ENCODE measurements at regions not wholly inside any gene's neighbourhood (a gene's known extent, or its start where the extent isn't known, plus 50 kb on each side); places are given as distances from the start of the nearest gene placed in this dataset.

DNA sequence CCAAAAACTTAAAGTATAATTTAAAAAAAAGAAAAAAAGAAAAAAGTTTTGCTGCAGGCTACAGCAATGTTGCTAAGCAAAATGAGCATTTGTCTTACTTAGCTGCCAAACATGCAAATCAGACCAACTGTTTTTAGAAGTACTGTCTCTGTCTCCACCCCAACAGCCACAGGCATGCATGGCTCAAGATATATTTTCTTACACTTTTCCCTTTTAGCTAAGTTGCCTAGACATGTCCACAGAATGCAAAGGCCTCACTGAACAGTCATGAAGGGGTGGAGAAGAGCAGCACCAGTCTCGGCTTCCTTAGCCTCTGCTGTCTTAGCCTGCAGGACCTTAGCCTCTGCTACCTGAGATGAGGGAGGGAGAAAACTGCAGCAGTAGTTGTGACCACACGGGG is 128.0 kb upstream of the EIF1AY start:
- Histone ChIP-seq H3K79me1 (ENCODE audit: low read depth, low read length) (no peaks in the 10 kb centered on the region), H4K8ac (ENCODE audit: extremely low read depth, insufficient read depth, low read length) (no peak overlapping the region), H3K79me2 (ENCODE audit: control insufficient read depth in 1 of 2, insufficient read depth in 2 of 2, low read length in 2 of 2) (no peaks in the 10 kb centered on the region), H3K4me3 (ENCODE audit: extremely low read depth in 1 of 4, insufficient read depth in 2 of 4, low read depth in 3 of 4, low read length in 4 of 4) (no peak overlapping the region), H2BK5ac (ENCODE audit: low read depth, low read length) (no peak overlapping the region), H4K91ac (replicated peaks; ENCODE audit: insufficient read length, low read length) (no peak overlapping the region), H3K27me3 (replicated peaks in 1 of 4; ENCODE audit: control insufficient read depth in 3 of 4, extremely low read depth in 1 of 4, insufficient read depth in 3 of 4, low read length in 3 of 4) (no peaks in the 10 kb centered on the region), H2AFZ (ENCODE audit: low read length) (no peak overlapping the region), H3K4me2 (ENCODE audit: insufficient read depth in 1 of 2, low read depth in 2 of 2, low read length in 2 of 2) (no peak overlapping the region), H4K5ac (ENCODE audit: insufficient read length, low read depth, low read length) (no peak overlapping the region), H3K14ac (ENCODE audit: insufficient read length) (no peak overlapping the region), H3K36me3 (ENCODE audit: control insufficient read depth in 2 of 4, insufficient read depth in 4 of 4, low read length in 3 of 4) (no peaks in the 10 kb centered on the region), H3K27ac (ENCODE audit: low read depth, low read length) (no peak overlapping the region), H3K18ac (ENCODE audit: extremely low read depth, low read length) (no peak overlapping the region), H2BK12ac (ENCODE audit: low read depth, low read length) (no peak overlapping the region), H3K9ac (replicated peaks in 1 of 4; ENCODE audit: extremely low read depth in 1 of 4, low read depth in 3 of 4, low read length in 3 of 4) (no peak overlapping the region), H2BK20ac (ENCODE audit: low read length) (no peak overlapping the region), H2AK5ac (ENCODE audit: low read depth, low read length) (no peak overlapping the region), H3K56ac (replicated peaks; ENCODE audit: insufficient read length, low read depth, low read length) (no peak overlapping the region), H2BK120ac (replicated peaks; ENCODE audit: low read depth, low read length) (no peak overlapping the region), H3K23ac (ENCODE audit: insufficient read length) (no peak overlapping the region), H2BK15ac (ENCODE audit: low read length) (no peak overlapping the region), H3K4me1 (replicated peaks in 1 of 4; ENCODE audit: control insufficient read depth in 3 of 4, insufficient read depth in 4 of 4, low read length in 3 of 4) (no peaks in the 10 kb centered on the region), H4K20me1 (replicated peaks in 1 of 2; ENCODE audit: control insufficient read depth in 1 of 2, insufficient read depth in 2 of 2, low read length in 2 of 2) (no peaks in the 10 kb centered on the region), H3K23me2 (ENCODE audit: low read depth, low read length) (no peaks in the 10 kb centered on the region), H3K4ac (replicated peaks; ENCODE audit: insufficient read length, low read depth, low read length) (no peak overlapping the region), H3K9me3 (ENCODE audit: insufficient read depth in 2 of 2, low read depth in 1 of 2, low read length in 1 of 2) (peaks cover 2 to 30% of the 10 kb centered on the region in 2 experiments; a peak in 3 of 4 replicates)
- DNase-seq (ENCODE audit: low read depth in 1 of 2, low spot score in 2 of 2) (no peak), FAIRE-seq (no peak)
- no CpG with 5 or more reads among the region's 2 CpGs for WGBS, 2 experiments (ENCODE audit: extremely low coverage in 1 of 2, insufficient coverage in 1 of 2, insufficient read length in 1 of 2, insufficient replicate concordance in 2 of 2, low coverage in 1 of 2, low lambda C conversion rate in 2 of 2, missing lambda C conversion rate in 1 of 2)
- ChIA-PET POLR2A (ENCODE audit: partially characterized antibody) (no interaction called here), CTCF (ENCODE audit: partially characterized antibody) (no interaction called here)
- TF ChIP-seq CEBPB (IDR thresholded peaks at IDR 0.05; ENCODE audit: low read depth, low read length), result no peak
- no peak for TF ChIP-seq RFX5 (IDR thresholded peaks at IDR 0.05; ENCODE audit: borderline replicate concordance, low read depth, low read length)
- no peak for TF ChIP-seq KDM4A (IDR thresholded peaks at IDR 0.05; ENCODE audit: low read depth, low read length, severe bottlenecking)
- TF ChIP-seq, protein P1, sequence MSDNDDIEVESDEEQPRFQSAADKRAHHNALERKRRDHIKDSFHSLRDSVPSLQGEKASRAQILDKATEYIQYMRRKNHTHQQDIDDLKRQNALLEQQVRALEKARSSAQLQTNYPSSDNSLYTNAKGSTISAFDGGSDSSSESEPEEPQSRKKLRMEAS (IDR thresholded peaks at IDR 0.05), result no peak
- TF ChIP-seq, protein P2, sequence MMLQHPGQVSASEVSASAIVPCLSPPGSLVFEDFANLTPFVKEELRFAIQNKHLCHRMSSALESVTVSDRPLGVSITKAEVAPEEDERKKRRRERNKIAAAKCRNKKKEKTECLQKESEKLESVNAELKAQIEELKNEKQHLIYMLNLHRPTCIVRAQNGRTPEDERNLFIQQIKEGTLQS (IDR thresholded peaks at IDR 0.05; ENCODE audit: insufficient read depth, low read depth, low read length), result no peak
- no peak for TF ChIP-seq TCF12 (IDR thresholded peaks at IDR 0.05; ENCODE audit: low read depth, low read length)
- TF ChIP-seq POLR2A (IDR thresholded peaks at IDR 0.05; ENCODE audit: control extremely low read depth in 1 of 2, low read depth in 2 of 2, low read length in 2 of 2), result no peak
- TF ChIP-seq TAF7 (optimal IDR thresholded peaks at IDR 0.05; ENCODE audit: borderline replicate concordance, low read depth, low read length), result no peak
- no peak for TF ChIP-seq NRF1 (IDR thresholded peaks at IDR 0.05; ENCODE audit: low read depth, low read length)

All from H1 (cell line).